ENCODE measurements at regions not wholly inside any gene's neighbourhood (a gene's known extent, or its start where the extent isn't known, plus 50 kb on each side); places are given as distances from the start of the nearest gene placed in this dataset.

DNA sequence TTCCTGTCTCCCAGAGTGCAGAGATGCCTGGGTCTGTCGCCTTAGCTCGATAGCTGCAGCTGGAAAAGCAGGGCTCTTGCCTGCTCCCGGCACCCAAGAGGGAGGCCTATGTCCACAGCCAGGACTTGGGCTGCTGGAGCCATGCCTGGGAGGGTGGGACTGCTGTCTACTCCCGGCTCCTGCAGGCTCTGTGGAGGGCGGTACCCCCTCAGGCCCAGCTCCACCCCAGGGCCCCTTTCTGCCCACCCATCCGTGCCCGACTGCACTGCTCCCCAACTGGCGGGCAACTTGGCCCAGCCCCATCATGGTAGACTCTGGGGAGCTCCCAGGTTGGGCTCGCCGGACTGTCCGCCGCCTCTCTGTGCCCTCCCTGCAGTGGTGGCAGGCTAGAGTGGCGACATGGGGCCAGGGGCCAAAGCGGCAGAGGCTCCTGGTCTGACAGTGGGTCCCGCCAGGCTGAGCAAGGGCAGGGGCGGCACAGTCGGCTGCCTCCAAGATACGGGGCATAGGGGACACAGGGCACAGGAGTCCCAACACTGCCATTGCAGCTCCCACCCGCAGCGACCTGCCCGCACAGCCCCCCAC lies 901.0 kb downstream of the CCDC85A start:
- DNase-seq (ENCODE audit: low spot score), result no peak
- Histone ChIP-seq H4K20me1 (ENCODE audit: insufficient read depth, poor library complexity, severe bottlenecking) (no peaks in the 10 kb centered on the region), H3K9me3 (ENCODE audit: low read depth) (no peaks in the 10 kb centered on the region), H3K79me2 (no peaks in the 10 kb centered on the region), H3K4me2 (no peak overlapping the region), H3K4me1 (ENCODE audit: insufficient read depth) (no peaks in the 10 kb centered on the region), H3K27ac (no peak overlapping the region), H3K9me2 (replicated peaks; ENCODE audit: insufficient read depth) (no peaks in the 10 kb centered on the region), H3K4me3 (no peak overlapping the region), H3K36me3 (replicated peaks; ENCODE audit: insufficient read depth, low read depth) (no peaks in the 10 kb centered on the region), H2AFZ (no peak overlapping the region), H3K27me3 (no peaks in the 10 kb centered on the region)
- TF ChIP-seq EZH2phosphoT487 (IDR thresholded peaks at IDR 0.05; ENCODE audit: low read depth, severe bottlenecking, unreplicated experiment), result no peak
- no peak for TF ChIP-seq EZH2 (IDR thresholded peaks at IDR 0.05; ENCODE audit: borderline replicate concordance)
- TF ChIP-seq, protein P1, sequence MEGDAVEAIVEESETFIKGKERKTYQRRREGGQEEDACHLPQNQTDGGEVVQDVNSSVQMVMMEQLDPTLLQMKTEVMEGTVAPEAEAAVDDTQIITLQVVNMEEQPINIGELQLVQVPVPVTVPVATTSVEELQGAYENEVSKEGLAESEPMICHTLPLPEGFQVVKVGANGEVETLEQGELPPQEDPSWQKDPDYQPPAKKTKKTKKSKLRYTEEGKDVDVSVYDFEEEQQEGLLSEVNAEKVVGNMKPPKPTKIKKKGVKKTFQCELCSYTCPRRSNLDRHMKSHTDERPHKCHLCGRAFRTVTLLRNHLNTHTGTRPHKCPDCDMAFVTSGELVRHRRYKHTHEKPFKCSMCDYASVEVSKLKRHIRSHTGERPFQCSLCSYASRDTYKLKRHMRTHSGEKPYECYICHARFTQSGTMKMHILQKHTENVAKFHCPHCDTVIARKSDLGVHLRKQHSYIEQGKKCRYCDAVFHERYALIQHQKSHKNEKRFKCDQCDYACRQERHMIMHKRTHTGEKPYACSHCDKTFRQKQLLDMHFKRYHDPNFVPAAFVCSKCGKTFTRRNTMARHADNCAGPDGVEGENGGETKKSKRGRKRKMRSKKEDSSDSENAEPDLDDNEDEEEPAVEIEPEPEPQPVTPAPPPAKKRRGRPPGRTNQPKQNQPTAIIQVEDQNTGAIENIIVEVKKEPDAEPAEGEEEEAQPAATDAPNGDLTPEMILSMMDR (IDR thresholded peaks at IDR 0.05; ENCODE audit: poor library complexity), result no peak
- WGBS (ENCODE audit: low lambda C conversion rate, missing lambda C conversion rate), result 93% methylated on average over 16 of the region's 21 CpGs

GRCh38 chr2:57093020-57093419 lies 909.2 kb downstream of the CCDC85A start:
- H3K27ac ChIP-seq, result no peak overlapping the region
- no peaks in the 10 kb centered on the region for H3K9me2 ChIP-seq (replicated peaks; ENCODE audit: insufficient read depth)
- no peak overlapping the region for H3K4me3 ChIP-seq
- H2AFZ ChIP-seq, result no peak overlapping the region
- no peak overlapping the region for H3K4me2 ChIP-seq
- no peaks in the 10 kb centered on the region for H3K36me3 ChIP-seq (replicated peaks; ENCODE audit: insufficient read depth, low read depth)
- no peak for DNase-seq (ENCODE audit: low spot score)
- TF ChIP-seq EZH2phosphoT487 (IDR thresholded peaks at IDR 0.05; ENCODE audit: low read depth, severe bottlenecking, unreplicated experiment) (no peak), EZH2 (IDR thresholded peaks at IDR 0.05; ENCODE audit: borderline replicate concordance) (no peak)
- TF ChIP-seq, protein P1 (IDR thresholded peaks at IDR 0.05; ENCODE audit: poor library complexity), result no peak
- no peaks in the 10 kb centered on the region for H3K9me3 ChIP-seq (ENCODE audit: low read depth)
- H3K79me2 ChIP-seq, result no peaks in the 10 kb centered on the region
- no peaks in the 10 kb centered on the region for H3K27me3 ChIP-seq
- H4K20me1 ChIP-seq (ENCODE audit: insufficient read depth, poor library complexity, severe bottlenecking), result no peaks in the 10 kb centered on the region
- H3K4me1 ChIP-seq (ENCODE audit: insufficient read depth), result no peaks in the 10 kb centered on the region

- Histone ChIP-seq H2AFZ (no peak overlapping the region), H3K9me2 (replicated peaks; ENCODE audit: insufficient read depth) (no peaks in the 10 kb centered on the region), H4K20me1 (ENCODE audit: insufficient read depth, poor library complexity, severe bottlenecking) (no peaks in the 10 kb centered on the region), H3K27me3 (no peaks in the 10 kb centered on the region), H3K36me3 (replicated peaks; ENCODE audit: insufficient read depth, low read depth) (no peaks in the 10 kb centered on the region), H3K4me1 (ENCODE audit: insufficient read depth) (no peaks in the 10 kb centered on the region), H3K4me2 (no peak overlapping the region), H3K4me3 (no peak overlapping the region), H3K79me2 (no peaks in the 10 kb centered on the region), H3K27ac (no peak overlapping the region), H3K9me3 (ENCODE audit: low read depth) (no peaks in the 10 kb centered on the region)
- 79% methylated on average over 1 of the region's 1 CpG for WGBS (ENCODE audit: low lambda C conversion rate, missing lambda C conversion rate)
- DNase-seq (ENCODE audit: low spot score), result no peak
- TF ChIP-seq EZH2phosphoT487 (IDR thresholded peaks at IDR 0.05; ENCODE audit: low read depth, severe bottlenecking, unreplicated experiment) (no peak), EZH2 (IDR thresholded peaks at IDR 0.05; ENCODE audit: borderline replicate concordance) (no peak)
- TF ChIP-seq, protein P1 (IDR thresholded peaks at IDR 0.05; ENCODE audit: poor library complexity), result no peak
Measured at GRCh38 chr2:57097855-57098254, 914.1 kb downstream of the CCDC85A start.

GRCh38 chr2:57100436-57100835 lies 916.6 kb downstream of the CCDC85A start:
- Histone ChIP-seq H3K4me1 (ENCODE audit: insufficient read depth) (no peaks in the 10 kb centered on the region), H3K9me2 (replicated peaks; ENCODE audit: insufficient read depth) (no peaks in the 10 kb centered on the region), H3K27me3 (no peaks in the 10 kb centered on the region), H3K36me3 (replicated peaks; ENCODE audit: insufficient read depth, low read depth) (no peaks in the 10 kb centered on the region), H3K27ac (no peak overlapping the region), H2AFZ (no peak overlapping the region), H3K4me2 (no peak overlapping the region), H3K4me3 (no peak overlapping the region), H3K9me3 (ENCODE audit: low read depth) (no peaks in the 10 kb centered on the region), H3K79me2 (no peaks in the 10 kb centered on the region), H4K20me1 (ENCODE audit: insufficient read depth, poor library complexity, severe bottlenecking) (no peaks in the 10 kb centered on the region)
- no peak for DNase-seq (ENCODE audit: low spot score)
- TF ChIP-seq EZH2 (IDR thresholded peaks at IDR 0.05; ENCODE audit: borderline replicate concordance), result no peak
- no peak for TF ChIP-seq EZH2phosphoT487 (IDR thresholded peaks at IDR 0.05; ENCODE audit: low read depth, severe bottlenecking, unreplicated experiment)
- TF ChIP-seq, protein P1 (IDR thresholded peaks at IDR 0.05; ENCODE audit: poor library complexity), result no peak

Data from hepatocyte (in vitro differentiated cells).